Thyroid gland (tissue), 4 donors: ENCODE measurements at regions not wholly inside any gene's neighbourhood (a gene's known extent, or its start where the extent isn't known, plus 50 kb on each side); places are given as distances from the start of the nearest gene placed in this dataset.

Source experiments
- CTCF ChIP-seq, 6 experiments: fragments of 200-600 bp in 3 of 6; fragments of 450-650 bp in 3 of 6; sonication (generic) in 3 of 6; IDR thresholded peaks; one replicate each; pipeline ENCODE4 v1.5.1; 2016 to 2019; ENCODE audit warnings: antibody characterized with exemption in 6 of 6, mild to moderate bottlenecking in 2 of 6, inconsistent platforms in 1 of 6, moderate library complexity in 1 of 6
- POLR2A ChIP-seq, 2 donors: fragments of 450-650 bp; IDR thresholded peaks; one replicate each; pipeline ENCODE4 v1.6.1; 2017; ENCODE audit warnings: antibody characterized with exemption in 2 of 2, mild to moderate bottlenecking in 2 of 2, moderate library complexity in 1 of 2

GRCh38 chr19:5234412-5234811 is 106.2 kb downstream of the PTPRS start:
- TF ChIP-seq CTCF (IDR thresholded peaks at IDR 0.05) (no peak), POLR2A (IDR thresholded peaks at IDR 0.05) (no peak)
